ENCODE measurements at regions not wholly inside any gene's neighbourhood (a gene's known extent, or its start where the extent isn't known, plus 50 kb on each side); places are given as distances from the start of the nearest gene placed in this dataset.
"Not testable (repeated sequence)": the region's sequence is repeated elsewhere in the genome, so short reads cannot be mapped to it uniquely, and the experiment has no call there.

DNA sequence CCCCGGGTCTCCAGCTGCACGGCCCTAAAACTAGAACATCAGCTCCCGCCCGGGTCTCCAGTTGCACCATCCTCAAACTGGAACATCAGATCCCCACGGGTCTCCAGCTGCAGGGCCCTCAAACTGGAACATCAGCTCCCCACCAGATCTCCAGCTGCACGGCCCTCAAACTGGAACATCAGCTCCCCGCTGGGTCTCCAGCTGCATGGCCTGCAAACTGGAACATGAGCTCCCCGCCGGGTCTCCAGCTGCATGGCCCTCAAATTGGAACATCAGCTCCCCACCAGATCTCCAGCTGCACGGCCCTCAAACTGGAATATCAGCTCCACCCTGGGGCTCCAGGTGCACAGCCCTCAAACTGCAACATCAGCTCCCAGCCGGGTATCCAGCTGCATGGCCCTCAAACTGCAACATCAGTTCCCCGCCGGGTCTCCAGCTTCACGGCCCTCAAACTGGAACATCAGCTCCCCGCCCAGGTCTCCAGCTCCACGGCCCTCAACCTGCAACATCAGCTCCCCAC is 93.5 kb upstream of the LPCAT1 start:
- intact Hi-C loops (cut with DNase I); DNase-seq (ENCODE audit: low spot score): not testable (repeated sequence)

DNA sequence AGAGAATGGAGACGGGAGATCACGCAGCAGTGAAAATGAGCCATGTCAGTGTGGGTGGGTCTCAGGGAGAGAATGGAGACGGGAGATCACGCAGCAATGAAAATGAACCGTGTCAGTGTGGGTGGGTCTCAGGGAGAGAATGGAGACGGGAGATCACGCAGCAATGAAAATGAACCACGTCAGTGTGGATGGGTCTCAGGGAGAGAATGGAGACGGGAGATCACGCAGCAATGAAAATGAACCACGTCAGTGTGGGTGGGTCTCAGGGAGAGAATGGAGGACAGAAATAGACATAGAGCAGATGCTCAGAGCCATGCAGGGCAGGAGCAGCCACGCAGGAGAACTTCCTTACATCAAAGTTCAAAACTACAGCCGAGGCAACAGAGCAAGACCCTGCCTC is 89.8 kb upstream of the LPCAT1 start:
- intact Hi-C loops (cut with DNase I); DNase-seq (ENCODE audit: low spot score): not testable (repeated sequence)

DNA sequence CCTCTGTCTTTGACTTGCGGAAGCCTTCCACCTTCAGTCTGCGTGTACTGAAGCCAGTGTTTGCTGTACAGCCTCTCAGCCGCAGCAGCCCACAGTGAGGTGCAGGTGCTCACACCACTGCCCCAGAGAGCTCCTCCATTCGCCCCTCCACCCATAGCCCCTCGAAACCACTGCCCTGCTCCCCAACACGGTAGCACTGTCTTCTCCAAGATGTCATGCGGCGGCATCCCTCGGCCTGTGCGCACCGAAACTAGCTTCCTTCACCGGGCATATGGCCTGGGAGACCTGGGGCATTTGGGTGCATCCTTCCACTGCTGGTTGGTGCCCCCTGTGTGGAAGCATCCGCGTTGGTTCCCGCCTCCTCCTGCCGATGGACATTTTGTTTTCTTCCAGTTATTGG is 86.8 kb upstream of the LPCAT1 start:
- not testable (repeated sequence) for DNase-seq (ENCODE audit: low spot score)

DNA sequence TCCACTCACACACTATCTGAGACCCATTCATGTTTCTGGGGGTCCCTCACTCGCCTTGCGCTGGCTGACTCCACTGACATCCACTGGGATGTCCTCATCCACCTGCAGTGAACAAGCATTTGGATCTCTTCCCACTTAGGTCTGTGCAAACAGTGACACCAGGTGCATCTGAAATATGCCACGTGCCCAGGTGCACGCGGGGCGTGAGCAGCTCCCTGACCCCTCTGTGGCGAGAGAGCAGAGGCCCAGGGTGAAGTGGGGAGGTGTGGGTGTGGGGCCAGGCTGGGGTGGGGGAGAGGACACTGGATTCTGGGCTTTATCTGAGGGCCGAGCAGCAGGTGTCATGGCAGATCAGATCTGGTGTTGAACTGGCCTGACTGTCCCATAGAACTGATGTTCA is 85.4 kb upstream of the LPCAT1 start:
- intact Hi-C loops (cut with DNase I); DNase-seq (ENCODE audit: low spot score): not testable (repeated sequence)

More for the DNA sequence above, 86.8 kb upstream of the LPCAT1 start:
- intact Hi-C loops (cut with DNase I): not testable (repeated sequence)

DNA sequence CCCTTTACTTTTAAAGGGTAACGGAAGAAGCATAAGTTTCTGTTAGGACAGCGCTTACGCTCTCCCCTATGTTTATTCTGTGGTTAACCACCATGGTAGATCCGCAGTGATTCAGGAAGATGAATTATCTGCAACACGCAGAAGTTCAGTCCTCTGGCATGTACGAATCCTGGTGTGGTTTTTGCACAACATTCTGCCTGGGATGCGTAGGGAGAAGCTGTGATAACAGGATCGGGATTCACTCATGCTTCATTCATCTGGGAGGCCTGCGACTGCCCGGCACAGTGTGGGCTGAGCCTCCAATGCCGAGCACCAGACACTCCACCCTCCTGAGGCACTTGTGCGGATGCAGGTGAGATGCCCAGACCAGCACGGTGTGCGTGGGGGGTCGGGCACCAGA is 84.6 kb upstream of the LPCAT1 start:
- intact Hi-C loops (cut with DNase I); DNase-seq (ENCODE audit: low spot score): not testable (repeated sequence)

DNA sequence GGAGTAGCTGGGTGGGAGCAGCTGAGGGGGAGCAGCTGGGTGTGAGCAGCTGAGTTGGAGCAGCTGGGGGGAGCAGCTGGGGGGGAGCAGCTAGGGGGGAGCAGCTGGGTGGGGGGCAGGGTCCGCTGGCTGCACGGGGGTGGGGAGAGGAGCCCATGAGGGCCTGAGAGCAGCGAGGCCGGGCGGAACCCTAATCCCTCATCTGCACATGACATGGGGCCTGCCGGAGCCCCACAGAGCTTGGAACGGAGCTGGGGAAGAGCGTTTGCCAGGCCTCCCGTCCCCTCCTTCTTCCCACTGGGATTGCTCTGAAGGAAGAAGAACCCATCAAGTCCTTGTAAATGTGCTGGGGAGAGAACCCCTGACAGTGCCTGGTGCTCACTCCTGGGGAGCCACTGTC is 83.2 kb upstream of the LPCAT1 start:
- intact Hi-C loops (cut with DNase I); DNase-seq (ENCODE audit: low spot score): not testable (repeated sequence)

DNA sequence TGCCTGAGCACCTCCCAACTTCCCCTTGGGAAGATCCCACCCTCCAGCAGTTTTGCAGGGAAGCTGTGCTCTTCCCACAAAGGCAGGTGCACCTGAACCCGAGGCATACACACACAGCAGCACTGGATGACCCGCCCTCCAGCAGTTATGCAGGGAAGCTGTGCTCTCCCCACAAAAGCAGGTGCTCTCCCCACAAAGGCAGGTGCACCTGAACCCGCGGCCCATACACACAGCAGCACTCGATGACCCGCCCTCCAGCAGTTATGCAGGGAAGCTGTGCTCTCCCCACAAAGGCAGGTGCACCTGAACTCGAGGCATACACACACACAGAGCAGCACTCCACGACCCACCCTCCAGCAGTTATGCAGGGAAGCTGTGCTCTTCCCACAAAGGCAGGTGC is 80.2 kb upstream of the LPCAT1 start:
- DNase-seq (ENCODE audit: low spot score); intact Hi-C loops (cut with DNase I): not testable (repeated sequence)

DNA sequence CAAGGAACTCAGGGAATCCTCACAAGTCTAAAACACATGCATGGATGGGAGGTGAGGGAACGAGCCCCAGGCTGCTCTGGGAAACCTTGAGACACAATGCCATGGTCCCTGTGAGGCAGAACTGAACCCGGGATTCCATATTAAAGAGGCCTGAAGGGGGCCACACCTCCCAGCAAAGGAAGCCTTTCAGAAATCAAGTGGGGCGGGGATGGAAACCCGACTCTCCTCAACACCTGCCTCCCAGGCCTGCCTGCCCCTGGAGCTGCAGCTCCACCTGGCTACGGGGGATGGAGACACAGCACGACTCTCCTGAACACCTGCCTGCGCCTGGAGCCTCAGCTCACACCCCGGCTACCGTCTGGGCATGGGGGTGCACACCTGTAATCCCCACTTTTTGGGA is 77.8 kb upstream of the LPCAT1 start:
- DNase-seq (ENCODE audit: low spot score); intact Hi-C loops (cut with DNase I): not testable (repeated sequence)

DNA sequence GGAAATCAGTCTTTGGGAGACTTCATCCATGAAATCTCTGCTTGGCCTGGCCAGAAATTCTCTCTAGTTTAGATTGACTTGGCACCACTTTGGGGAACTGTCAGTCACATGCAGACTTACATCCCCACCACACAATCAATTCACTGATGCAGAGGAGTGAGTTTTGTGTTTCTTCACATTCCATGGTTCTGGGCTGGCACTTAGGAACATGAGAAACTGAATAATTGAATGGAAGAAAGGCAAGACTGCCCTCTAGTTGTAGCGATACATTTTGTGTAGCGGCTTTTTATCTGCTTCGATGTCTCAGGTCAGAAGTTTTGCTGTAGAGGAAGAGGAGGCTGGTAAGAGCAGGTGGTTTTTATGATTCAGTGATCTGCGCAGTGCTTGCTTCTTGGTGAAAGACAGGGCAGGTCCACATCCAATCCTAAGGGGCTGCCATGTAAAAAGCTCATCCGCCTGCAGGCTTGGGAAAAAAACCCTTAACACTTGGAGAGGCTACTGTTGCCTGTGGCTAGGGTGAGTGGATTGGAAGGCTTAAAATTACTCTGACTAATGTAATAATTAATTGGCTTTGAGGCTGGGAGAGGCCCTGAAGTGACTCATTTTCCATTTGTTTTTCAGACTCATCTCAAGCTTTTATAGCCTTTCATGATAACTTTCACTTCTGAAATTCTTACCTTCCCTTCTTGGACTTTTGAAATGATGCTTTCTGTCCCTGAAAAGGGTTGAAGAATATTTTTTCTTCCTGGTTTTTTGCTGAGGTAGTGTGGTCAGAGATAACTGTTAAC is 75.4 kb upstream of the LPCAT1 start:
- DNase-seq (ENCODE audit: low spot score); intact Hi-C loops (cut with DNase I): not testable (repeated sequence)

DNA sequence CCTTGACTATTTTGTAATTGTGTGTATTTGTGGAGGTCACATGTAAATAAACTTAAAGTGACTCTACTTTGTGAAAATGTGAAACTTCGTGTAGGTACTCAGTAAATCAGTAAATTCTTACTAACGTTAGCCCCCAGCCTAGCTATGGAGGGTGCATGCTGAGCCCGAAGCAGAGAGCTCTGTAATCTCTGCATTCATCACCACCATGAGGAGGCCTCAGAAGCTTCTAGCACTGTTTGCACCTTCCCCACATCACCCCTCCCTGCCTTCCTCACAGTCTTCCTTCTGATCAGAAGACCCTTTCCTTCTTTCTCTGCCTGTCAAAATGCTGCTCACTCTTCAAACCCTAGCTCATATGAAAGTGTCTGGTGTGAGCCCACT is 73.3 kb upstream of the LPCAT1 start:
- intact Hi-C loops (cut with DNase I); DNase-seq (ENCODE audit: low spot score): not testable (repeated sequence)

DNA sequence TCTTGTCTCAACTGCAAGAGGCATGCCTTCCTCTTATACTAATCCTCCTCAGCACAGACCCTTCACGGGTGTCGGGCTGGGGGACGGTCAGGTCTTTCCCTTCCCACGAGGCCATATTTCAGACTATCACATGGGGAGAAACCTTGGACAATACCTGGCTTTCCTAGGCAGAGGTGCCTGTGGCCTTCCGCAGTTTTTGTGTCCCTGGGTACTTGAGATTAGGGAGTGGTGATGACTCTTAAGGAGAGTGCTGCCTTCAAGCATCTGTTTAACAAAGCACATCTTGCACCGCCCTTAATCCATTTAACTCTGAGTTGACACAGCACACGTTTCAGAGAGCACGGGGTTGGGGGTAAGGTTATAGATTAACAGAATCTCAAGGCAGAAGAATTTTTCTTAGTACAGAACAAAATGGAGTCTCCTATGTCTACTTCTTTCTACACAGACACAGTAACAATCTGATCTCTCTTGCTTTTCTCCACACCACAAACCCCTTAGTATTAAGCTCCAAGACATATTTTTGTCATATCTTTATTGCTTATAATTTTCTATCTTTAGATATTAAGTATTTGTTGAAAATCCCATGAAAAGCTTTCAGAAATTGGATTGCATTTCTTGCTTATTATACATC is 72.8 kb upstream of the LPCAT1 start:
- intact Hi-C loops (cut with DNase I); DNase-seq (ENCODE audit: low spot score): not testable (repeated sequence)

DNA sequence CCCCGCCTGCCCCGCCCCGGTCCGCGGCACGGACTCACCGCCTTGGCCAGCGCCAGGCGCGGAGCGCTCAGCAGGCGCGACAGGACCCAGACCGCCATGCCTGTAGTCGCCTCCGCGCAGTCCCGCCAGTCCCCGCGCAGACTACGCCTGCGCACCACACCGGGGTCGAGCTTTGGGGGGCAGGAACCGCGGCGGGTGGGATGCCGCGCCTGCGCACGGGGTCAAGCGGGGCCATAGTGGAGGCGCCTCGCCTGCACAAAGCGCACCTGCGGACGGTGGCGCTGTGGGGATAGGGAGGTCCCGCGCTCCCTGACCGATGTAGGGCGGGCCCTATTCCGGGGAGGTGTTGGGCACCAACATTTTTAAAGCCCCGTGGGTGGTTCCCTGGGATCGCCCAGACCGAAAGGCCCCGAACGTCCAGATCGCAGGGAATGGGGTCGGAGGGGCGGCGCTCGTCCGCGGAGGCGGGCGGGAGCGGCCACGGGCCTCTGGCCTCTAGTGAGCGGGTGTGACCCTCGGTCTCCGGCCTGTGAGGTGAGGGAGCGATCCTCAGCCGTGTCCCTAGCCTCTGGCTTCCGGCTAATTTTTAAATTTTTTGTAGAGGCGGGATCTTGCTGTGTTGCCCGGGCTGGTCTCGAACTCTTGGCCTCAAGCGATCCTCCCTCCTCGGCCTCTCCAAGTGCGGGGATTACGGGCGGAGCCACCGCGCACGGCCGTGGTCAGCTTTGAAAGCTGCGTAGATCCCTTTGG is 70.8 kb upstream of the LPCAT1 start:
- intact Hi-C loops (cut with DNase I): no loop called here
- DNase-seq (ENCODE audit: low spot score): peak; percentile 90

DNA sequence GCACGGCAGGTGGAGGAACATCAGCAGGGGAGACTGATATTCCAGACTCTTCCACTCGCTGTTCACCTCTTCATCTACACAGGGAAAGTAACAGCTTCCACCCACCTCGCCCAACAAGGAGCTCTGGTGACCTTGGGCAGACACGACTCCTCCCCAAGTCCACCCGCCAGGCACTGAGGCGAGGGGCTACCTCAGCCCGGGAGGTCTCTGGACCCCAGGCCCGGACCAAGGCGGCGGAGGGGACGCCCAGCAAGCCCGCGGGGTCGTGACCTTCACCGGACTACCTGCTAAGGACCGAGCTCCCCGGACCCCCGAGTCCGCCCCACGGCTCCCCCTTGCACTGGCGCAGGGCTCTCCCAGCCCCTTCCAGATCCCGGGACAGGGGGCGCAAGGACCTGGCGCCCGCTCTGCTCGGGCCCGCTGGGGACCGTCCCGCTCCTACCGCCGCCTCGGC is 70.2 kb upstream of the LPCAT1 start:
- intact Hi-C loops (cut with DNase I): no loop called here
- no peak for DNase-seq (ENCODE audit: low spot score)

DNA sequence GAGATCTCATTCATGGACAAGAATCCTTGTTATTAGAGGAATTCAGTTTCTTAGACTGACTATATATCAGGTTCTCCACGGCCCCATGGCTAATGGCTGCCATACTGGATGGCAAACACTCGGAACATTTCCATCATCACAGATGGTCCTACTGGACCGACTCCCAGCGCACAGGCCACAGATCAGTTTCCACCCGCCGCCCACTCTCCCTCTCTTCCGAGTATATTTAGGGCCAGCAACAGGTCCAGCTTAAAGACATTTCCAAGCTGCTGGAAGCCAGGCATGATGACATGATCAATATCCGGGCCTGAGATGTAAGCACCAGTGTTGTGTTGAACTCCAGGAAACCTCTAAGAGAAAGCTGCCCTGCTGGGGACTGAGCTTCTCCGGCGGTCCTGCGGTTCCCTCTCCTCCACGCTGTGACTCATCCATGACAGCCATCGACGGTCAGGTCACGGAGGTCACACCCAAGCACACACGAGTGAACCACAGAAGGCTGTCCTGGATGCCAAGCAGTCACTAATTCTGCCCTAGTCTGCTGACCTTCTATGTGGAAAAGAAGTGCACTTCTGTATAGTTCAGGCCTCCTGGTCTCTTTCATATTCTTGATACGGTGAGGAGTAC is 64.4 kb upstream of the LPCAT1 start:
- DNase-seq (ENCODE audit: low spot score); intact Hi-C loops (cut with DNase I): not testable (repeated sequence)

DNA sequence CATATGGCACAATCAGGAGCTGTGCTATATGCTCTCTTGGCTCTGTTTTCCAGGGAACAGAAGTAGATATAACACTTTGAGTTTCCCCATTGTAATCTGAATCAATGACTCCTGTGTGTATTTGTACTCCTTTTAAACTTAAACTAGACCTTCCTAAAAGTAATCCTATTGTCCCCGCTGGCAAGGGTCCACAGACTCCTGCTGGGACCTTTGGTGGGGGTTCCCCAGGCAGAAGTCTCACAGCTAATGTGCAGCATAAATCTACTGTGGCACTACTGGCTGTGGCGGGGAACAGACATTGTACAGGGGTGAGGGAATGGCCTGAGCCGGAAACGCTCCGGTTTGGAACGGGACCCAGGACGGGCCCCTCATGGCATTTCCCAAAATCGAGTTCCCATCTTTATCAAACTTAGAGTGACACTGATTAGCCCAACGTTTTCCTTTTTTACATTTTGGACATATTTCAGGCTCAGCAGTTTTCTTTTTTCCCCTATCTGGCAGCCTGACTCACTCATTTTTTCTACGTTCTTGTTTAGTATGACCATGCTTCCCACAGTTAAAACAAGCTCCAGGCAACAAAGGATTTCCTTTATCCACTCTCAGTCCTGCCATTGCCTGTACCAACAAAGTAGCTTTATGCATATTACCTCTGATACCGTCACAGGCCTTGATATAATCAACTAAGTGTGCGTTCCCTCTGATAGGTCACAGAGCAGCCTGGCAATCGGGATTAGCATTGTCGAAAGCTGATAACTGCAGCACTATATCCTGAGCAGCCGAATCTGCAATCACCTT is 59.5 kb upstream of the LPCAT1 start:
- DNase-seq (ENCODE audit: low spot score); intact Hi-C loops (cut with DNase I): not testable (repeated sequence)

DNA sequence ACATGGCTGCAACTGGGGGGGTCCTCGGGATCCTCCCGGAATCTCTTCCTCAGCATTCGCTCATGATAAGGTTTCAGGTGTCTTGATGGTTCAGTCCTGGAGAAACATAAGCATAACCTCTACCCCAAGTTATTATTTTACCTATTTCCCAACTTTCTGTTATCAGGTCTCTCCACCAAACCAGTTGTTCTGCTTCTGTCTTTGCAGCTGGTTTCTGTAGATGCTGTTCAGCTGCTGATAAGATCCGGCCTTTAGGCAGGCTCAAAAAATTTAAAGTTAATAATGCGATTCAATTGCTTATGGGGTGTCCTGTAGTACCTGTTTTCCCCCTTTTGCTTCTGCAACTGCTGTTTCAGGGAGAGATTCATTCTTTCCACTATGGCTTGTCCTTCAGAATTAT is 55.6 kb upstream of the LPCAT1 start:
- DNase-seq (ENCODE audit: low spot score); intact Hi-C loops (cut with DNase I): not testable (repeated sequence)

DNA sequence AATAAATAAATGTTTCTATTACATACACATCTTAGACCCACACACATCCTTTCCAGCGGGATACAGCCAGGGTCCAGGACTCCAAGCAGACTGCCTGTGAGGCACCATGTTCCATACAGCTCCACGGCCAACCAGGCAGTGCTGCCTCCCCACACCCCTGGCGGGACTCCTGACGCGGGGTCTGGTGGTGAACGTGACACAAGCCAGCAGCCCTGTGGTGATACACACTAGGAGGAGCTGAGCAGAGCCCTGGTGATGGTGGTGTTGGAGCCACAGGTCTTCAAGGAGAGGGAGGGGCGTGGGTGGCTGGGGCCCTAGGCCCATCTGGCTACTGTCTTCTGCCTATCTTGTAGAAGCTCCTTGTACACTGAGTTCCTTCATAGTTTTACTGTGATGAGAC is 53.1 kb upstream of the LPCAT1 start:
- DNase-seq (ENCODE audit: low spot score); intact Hi-C loops (cut with DNase I): not testable (repeated sequence)

DNA sequence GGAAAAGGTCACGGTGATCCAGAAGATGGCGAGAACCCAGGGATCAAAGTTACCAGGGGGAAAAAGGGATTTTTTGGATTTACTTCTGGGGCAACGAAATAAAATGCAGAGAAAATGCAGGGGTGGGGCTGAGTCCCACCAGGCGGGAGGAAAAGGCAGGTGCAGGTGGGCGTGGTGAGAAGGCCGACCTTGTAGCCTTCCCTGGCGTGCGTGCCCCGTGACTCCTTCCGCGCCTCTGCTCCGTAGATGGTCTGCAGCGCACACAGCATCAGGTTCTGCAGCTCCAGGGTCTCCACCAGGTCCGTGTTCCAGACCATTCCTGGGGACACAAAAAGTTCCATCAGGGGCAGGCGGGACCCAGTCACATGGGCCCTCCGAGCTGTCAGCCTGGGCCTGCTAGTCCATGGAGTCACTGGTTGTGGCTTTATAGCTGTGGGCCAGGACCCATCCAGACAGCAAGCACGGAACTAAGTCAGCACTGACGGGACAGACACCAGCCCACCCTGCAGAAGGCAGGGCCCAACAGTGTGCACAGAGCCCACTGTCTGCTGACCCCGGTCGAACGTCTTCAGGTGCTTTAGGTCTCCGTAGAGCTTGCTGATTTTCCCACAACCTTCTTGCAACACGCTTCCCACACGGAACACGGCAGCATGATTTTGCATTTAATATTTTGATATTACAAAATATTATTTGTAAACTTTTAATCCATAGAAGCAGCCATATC is 52.4 kb upstream of the LPCAT1 start:
- intact Hi-C loops (cut with DNase I): not testable (repeated sequence)

More for the DNA sequence above, 52.4 kb upstream of the LPCAT1 start:
- DNase-seq (ENCODE audit: low spot score): not testable (repeated sequence)
